Iris pigment epithelial cell (primary cell): ENCODE measurements at regions not wholly inside any gene's neighbourhood (a gene's known extent, or its start where the extent isn't known, plus 50 kb on each side); places are given as distances from the start of the nearest gene placed in this dataset.

Source experiments
- DNase-seq: peaks from one replicate; pipeline ENCODE4 v3.0.0-alpha.2; 2011; ENCODE audit warnings: low read depth

DNA sequence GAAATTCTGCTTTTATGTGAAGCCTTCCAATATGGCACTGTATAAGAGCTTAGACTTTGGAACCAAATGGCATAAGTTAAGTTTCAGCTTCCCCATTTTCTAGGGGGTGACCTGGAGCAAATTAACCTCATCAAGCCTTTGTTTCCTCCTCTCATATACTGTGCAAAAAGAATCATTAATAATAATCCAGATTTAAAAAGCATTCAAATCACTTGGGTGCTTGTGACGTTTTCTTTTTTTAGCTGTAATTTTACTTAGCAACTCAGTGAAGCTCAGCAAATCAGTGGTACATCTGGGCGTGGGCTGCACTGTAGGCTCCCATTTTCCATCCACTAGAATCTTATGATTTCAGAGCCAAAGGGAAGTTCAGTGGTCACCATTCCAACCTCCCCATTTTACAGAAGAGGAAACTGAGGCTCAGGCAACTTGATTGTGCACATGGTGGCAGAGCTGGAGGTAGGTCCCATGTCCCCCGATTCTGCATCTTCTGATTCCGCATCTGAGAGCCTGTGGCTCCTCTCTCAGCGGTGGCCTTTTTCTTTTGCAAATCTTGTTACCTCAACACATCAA lies 131.2 kb downstream of the SNAPC1 start:
- no peak for DNase-seq

DNA sequence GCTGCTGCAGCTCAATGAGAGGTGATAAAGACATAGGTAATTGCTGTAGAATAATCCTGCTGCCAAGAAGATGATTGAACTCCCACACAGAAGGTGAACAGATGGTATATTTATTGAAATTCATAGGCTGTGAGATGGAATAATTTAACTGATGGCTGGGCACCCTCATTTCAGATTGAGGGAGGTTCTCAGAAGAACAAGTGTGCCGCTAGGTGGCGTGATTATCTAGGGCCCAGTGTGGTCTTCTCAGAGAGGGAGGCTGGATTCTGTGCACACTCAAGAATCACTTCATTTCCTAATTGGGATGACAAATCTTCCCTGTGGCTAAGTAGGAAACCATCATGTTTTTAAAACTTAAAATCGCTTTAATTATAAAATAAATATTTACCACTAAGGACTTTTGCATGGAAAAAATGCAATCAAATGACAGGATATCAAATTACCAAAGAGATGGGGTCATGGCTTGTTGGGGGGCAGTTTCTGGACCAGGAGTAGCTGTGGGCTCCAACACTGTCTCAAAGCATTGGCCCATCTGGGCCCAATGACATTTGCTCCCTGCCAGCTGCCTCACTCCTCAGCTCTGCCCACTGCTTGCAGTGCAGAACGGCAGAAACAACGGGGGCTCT lies 132.3 kb downstream of the SNAPC1 start:
- peak; percentile 64 for DNase-seq

GRCh38 chr14:61897300-61897699 lies 135.1 kb downstream of the SNAPC1 start:
- DNase-seq = no peak

GRCh38 chr14:61898568-61898967 lies 136.3 kb downstream of the SNAPC1 start:
- no peak for DNase-seq

- no peak for DNase-seq
Observed at GRCh38 chr14:61899497-61899896, 137.3 kb downstream of the SNAPC1 start.

DNA sequence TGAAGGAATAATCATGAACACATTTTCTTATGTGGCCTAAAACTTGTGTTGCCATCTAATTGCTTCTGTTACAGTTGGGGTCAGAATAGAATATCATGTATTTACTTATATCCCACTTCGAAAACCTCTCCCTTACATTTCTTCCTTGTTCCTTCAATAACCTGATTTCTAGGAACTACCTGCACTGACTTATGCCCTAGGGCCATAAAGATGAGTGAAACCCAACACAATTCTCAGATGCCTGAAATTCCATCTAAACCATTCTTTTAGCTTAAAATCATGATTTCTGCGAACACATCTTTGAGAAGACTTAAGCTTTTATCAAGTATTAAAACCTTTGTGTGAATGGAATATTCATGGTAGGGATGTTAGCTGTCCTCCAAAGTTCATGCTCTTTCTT lies 142.7 kb downstream of the SNAPC1 start:
- DNase-seq = no peak

- no peak for DNase-seq
Observed at GRCh38 chr14:61911574-61911973, 149.4 kb downstream of the SNAPC1 start.

DNA sequence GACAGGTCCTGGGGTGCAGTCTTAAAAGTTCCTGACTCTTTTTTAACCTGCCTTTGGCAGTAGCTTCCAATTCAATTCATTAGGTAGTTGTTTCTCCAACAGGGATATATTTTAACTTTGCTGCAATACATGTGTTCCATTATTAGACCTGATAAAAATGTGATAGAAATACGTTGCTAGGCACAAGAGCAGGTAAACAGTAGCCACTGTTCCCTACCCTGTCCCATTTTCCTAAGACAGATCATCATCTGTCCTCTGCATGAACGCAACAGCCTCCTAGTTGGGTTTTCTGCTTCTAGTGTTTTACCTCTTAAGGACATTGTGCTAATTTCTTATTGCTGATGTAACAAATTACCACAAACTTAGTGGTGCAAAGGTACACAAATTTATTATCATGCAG lies 156.8 kb downstream of the SNAPC1 start:
- DNase-seq = no peak

DNA sequence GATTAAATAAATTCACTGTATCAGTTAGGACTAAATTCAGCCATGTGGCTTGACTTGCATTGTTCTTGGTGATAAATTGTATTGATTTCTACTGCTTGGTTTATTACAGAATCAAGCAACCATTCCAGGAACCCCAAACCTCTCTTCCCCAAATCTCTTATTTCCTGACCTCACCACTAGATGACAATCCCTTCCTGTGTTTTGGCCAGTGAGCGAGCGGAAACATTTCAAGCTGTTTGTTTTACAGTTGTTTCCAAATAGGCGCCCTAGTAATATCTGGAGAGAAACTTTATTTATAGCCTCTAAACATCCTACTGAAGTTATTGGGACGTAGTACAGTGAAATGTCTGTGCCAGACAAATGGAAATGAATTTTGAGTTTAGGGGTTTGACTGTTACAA lies 161.1 kb downstream of the SNAPC1 start:
- peak; percentile 55 for DNase-seq

GRCh38 chr14:61925043-61925442 lies 162.8 kb downstream of the SNAPC1 start:
- peak; percentile 28 for DNase-seq

- DNase-seq = no peak
Observed at GRCh38 chr14:61925732-61926435, 163.7 kb downstream of the SNAPC1 start.

- DNase-seq = peak; percentile 26
Observed at GRCh38 chr14:61927060-61927459, 164.8 kb downstream of the SNAPC1 start.

- DNase-seq = peak; percentile 67
Observed at GRCh38 chr14:61927520-61927919, 165.3 kb downstream of the SNAPC1 start.

- DNase-seq = no peak
Observed at GRCh38 chr14:61928300-61928699, 166.1 kb downstream of the SNAPC1 start.

GRCh38 chr14:61928701-61929100 lies 166.5 kb downstream of the SNAPC1 start:
- no peak for DNase-seq

DNA sequence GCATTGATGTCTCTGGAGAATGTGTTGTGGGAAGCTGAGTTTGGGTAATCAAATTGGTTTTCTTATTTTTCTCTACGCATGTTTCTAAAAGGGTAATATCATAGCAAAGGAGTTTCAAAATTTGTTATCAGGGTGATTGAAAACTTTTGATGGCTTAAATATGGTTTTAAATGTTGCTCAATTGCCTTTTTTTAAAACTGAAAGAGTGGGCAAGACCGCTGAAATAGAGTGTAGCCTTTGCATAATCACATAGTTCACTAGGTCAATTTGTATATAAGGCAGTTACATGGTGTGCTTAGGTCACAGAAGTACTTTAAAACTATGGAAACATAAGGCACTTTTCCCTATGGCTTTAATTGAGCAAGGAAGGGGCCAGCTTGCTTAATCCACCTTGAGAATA lies 167.4 kb downstream of the SNAPC1 start:
- no peak for DNase-seq

- no peak for DNase-seq
Observed at GRCh38 chr14:61930101-61930857, 168.1 kb downstream of the SNAPC1 start.

DNA sequence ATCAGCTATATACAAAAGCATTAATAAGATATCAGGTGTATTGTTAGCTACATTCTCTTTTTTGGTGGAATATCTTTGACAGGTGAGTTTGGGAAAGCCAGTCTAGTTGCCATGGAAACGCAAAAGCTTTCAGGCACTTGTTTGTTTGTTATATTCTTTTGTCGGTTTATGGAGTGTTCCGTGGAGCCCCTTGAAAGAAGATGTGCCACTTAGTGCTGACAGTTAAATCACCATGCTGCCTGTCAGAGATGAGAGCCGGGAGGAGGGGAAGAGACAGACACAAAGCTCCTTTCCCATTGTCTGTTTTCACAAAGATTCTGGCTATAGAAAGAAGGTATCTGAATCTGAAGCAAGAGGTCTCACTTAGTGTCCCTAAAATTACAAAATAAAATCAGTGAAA lies 170.8 kb downstream of the SNAPC1 start:
- no peak for DNase-seq

DNA sequence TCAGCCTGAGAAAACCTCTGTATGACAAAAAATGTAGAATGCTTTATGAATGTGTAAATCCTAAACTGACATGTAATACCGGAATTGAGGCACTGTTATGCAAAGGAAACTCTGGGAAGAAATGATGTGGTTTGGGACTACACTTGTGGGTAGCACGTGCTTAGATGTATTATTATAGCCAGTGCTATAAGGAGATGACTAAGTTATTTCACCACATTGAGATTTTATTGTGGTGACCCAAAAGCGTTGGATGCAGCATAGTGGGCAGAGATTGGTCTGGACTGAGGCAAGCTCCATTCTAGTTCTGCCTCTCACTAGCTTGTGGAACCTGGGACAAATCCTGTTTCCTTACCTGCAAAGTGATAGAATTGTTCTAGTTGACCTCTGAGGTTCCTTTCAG lies 172.2 kb downstream of the SNAPC1 start:
- peak; percentile 79 for DNase-seq

DNA sequence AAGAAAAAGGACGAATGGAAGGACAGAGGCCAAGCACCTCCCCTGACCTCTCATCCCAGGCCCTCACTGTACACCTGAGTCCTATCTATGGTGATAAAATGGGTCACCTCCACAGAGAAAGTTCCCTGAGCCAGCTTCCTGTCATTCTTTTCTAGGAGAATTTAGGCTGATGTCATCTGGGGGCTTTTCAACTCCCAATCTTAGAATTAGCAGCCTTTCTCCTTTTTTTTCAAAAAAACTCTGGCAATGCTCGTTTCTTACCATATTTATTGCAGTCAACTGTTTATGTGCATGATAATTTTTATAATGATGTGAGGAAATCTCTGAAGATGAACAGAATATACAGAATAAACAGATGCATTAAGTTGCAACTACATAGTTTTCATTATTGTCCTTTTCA lies 177.6 kb downstream of the SNAPC1 start:
- no peak for DNase-seq

DNA sequence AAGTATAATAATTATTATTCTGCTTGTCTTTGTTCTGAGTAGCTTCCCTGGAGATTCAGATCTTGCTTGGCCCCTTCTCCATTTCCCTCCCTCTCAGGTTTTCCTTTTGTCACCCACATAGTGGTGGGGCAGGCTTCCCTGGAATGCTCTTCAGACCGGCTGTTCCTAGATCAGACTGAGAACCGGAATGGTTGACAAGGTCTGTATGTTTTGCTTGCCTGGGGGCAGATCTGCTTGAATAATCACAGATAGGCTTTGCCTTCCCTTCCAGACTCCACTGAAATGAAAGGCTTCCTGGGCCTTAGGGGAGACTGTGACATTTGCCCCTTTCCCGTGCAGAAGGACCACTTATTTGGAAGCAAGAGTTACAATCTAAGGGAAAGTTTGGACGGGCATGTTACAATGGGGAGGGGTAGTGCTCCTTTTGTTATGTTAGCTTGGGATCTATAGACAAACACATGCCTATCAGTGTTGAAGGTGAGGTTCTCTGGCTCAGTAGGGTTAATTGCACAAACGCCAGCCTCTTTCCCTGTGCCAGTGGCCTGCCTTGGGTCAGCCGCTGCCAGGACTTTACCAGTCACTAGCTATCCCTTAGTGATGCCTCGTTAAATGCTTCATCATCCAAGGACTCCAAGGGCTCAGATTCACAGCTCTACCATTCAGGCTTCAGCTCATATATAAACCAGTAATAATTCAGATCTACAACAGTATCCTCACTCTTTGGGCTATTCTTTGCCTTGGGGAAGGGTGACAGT lies 178.6 kb downstream of the SNAPC1 start:
- no peak for DNase-seq
